ENCODE measurements at regions not wholly inside any gene's neighbourhood (a gene's known extent, or its start where the extent isn't known, plus 50 kb on each side); places are given as distances from the start of the nearest gene placed in this dataset.

GRCh38 chr11:104761511-104761910 lies 136.7 kb downstream of the CASP12 start:
- intact Hi-C loops (cut with micrococcal nuclease; ENCODE audit: unreplicated experiment): no loop called here
- POLR2A ChIA-PET: interaction anchor here (0.7 kb wide), 1 partner anchor 286 kb away, joined by 3 read pairs; no protein-coding TSS in a partner anchor
- Histone ChIP-seq H4K20me1 (ENCODE audit: insufficient read depth, low read length) (no peaks in the 10 kb centered on the region), H3K4me1 (ENCODE audit: insufficient read depth, low read length, poor library complexity, severe bottlenecking) (no peaks in the 10 kb centered on the region), H3K9me2 (ENCODE audit: insufficient read depth, low read length) (no peaks in the 10 kb centered on the region), H3K36me3 (ENCODE audit: insufficient read depth, low read length) (no peaks in the 10 kb centered on the region), H3K4me2 (ENCODE audit: low read length) (no peak overlapping the region), H3K4me3 (ENCODE audit: low read depth, low read length, poor library complexity, severe bottlenecking) (no peak overlapping the region), H3K27ac (ENCODE audit: low read depth, low read length, poor library complexity, severe bottlenecking) (no peak overlapping the region), H2AFZ (ENCODE audit: low read length) (no peak overlapping the region), H3K9me3 (ENCODE audit: low read length) (0 out of 2 replicates have a peak, but pooled peaks cover 8% of the 10 kb centered on the region), H3K79me2 (ENCODE audit: insufficient read depth, low read depth, low read length) (no peaks in the 10 kb centered on the region)
- CTCF ChIA-PET (ENCODE audit: unreplicated experiment): no interaction called here
- no TSS peak for BruUV-seq (replicated peaks)
- TF ChIP-seq EZH2phosphoT487 (IDR thresholded peaks at IDR 0.05; ENCODE audit: borderline replicate concordance, low read depth, low read length) (no peak), CTCF (conservative IDR thresholded peaks at IDR 0.05; ENCODE audit: low read length) (no peak)
- no peak for DNase-seq (ENCODE audit: low spot score)

- DNase-seq (ENCODE audit: low spot score): no peak
- Histone ChIP-seq H3K4me1 (ENCODE audit: insufficient read depth, low read length, poor library complexity, severe bottlenecking) (no peaks in the 10 kb centered on the region), H3K4me3 (ENCODE audit: low read depth, low read length, poor library complexity, severe bottlenecking) (no peak overlapping the region), H3K9me3 (ENCODE audit: low read length) (0 out of 2 replicates have a peak, but pooled peaks cover 8% of the 10 kb centered on the region), H3K4me2 (ENCODE audit: low read length) (no peak overlapping the region), H3K79me2 (ENCODE audit: insufficient read depth, low read depth, low read length) (no peaks in the 10 kb centered on the region), H3K9me2 (ENCODE audit: insufficient read depth, low read length) (no peaks in the 10 kb centered on the region), H3K27ac (ENCODE audit: low read depth, low read length, poor library complexity, severe bottlenecking) (no peak overlapping the region), H2AFZ (ENCODE audit: low read length) (no peak overlapping the region), H4K20me1 (ENCODE audit: insufficient read depth, low read length) (no peaks in the 10 kb centered on the region), H3K36me3 (ENCODE audit: insufficient read depth, low read length) (no peaks in the 10 kb centered on the region)
- intact Hi-C loops (cut with micrococcal nuclease; ENCODE audit: unreplicated experiment): no loop called here
- BruUV-seq (replicated peaks): no TSS peak
- POLR2A ChIA-PET: interaction anchor here (0.8 kb wide), 1 partner anchor 187 kb away, joined by 3 read pairs; no protein-coding TSS in a partner anchor
- no peak for TF ChIP-seq EZH2phosphoT487 (IDR thresholded peaks at IDR 0.05; ENCODE audit: borderline replicate concordance, low read depth, low read length)
- no peak for TF ChIP-seq CTCF (conservative IDR thresholded peaks at IDR 0.05; ENCODE audit: low read length)
- CTCF ChIA-PET (ENCODE audit: unreplicated experiment): no interaction called here
These were observed 138.8 kb downstream of the CASP12 start for GRCh38 chr11:104759464-104759863.

- CTCF ChIA-PET (ENCODE audit: unreplicated experiment): no interaction called here
- H4K20me1 ChIP-seq (ENCODE audit: insufficient read depth, low read length): no peaks in the 10 kb centered on the region
- no peaks in the 10 kb centered on the region for H3K9me3 ChIP-seq (ENCODE audit: low read length)
- H3K9me2 ChIP-seq (ENCODE audit: insufficient read depth, low read length): no peaks in the 10 kb centered on the region
- intact Hi-C loops (cut with micrococcal nuclease; ENCODE audit: unreplicated experiment): no loop called here
- no TSS peak for BruUV-seq (replicated peaks)
- no peaks in the 10 kb centered on the region for H3K79me2 ChIP-seq (ENCODE audit: insufficient read depth, low read depth, low read length)
- H3K4me1 ChIP-seq (ENCODE audit: insufficient read depth, low read length, poor library complexity, severe bottlenecking): no peaks in the 10 kb centered on the region
- no peak overlapping the region for H3K4me2 ChIP-seq (ENCODE audit: low read length)
- TF ChIP-seq CTCF (conservative IDR thresholded peaks at IDR 0.05; ENCODE audit: low read length) (no peak), EZH2phosphoT487 (IDR thresholded peaks at IDR 0.05; ENCODE audit: borderline replicate concordance, low read depth, low read length) (no peak)
- H2AFZ ChIP-seq (ENCODE audit: low read length): no peak overlapping the region
- POLR2A ChIA-PET: no interaction called here
- H3K36me3 ChIP-seq (ENCODE audit: insufficient read depth, low read length): no peaks in the 10 kb centered on the region
- H3K4me3 ChIP-seq (ENCODE audit: low read depth, low read length, poor library complexity, severe bottlenecking): no peak overlapping the region
- DNase-seq (ENCODE audit: low spot score): no peak
- no peak overlapping the region for H3K27ac ChIP-seq (ENCODE audit: low read depth, low read length, poor library complexity, severe bottlenecking)
These were observed 159.3 kb downstream of the CASP12 start for GRCh38 chr11:104738918-104739317.
